GM18861 (cell line): ENCODE measurements at regions not wholly inside any gene's neighbourhood (a gene's known extent, or its start where the extent isn't known, plus 50 kb on each side); places are given as distances from the start of the nearest gene placed in this dataset.
"Not testable (repeated sequence)": the region's sequence is repeated elsewhere in the genome, so short reads cannot be mapped to it uniquely, and the experiment has no call there.

Source experiments
- ATAC-seq: cut with Tn5 transposase; IDR thresholded peaks from one replicate; pipeline ENCODE4 v1.9.1; 2021; ENCODE audit not compliant: unreplicated experiment

GRCh38 chr5:57725658-57726504 is 243.3 kb upstream of the ACTBL2 start:
- ATAC-seq, result no peak

GRCh38 chr5:57724836-57725235 is 242.2 kb upstream of the ACTBL2 start:
- no peak for ATAC-seq

GRCh38 chr5:57721226-57721625 is 238.6 kb upstream of the ACTBL2 start:
- no peak for ATAC-seq

GRCh38 chr5:57720656-57721055 is 238.0 kb upstream of the ACTBL2 start:
- no peak for ATAC-seq

GRCh38 chr5:57719216-57719615 is 236.6 kb upstream of the ACTBL2 start:
- ATAC-seq, result no peak

GRCh38 chr5:57718155-57718554 is 235.5 kb upstream of the ACTBL2 start:
- no peak for ATAC-seq

GRCh38 chr5:57717555-57717954 is 234.9 kb upstream of the ACTBL2 start:
- ATAC-seq, result no peak

GRCh38 chr5:57716661-57717060 is 234.1 kb upstream of the ACTBL2 start:
- no peak for ATAC-seq

- no peak for ATAC-seq
Measured at GRCh38 chr5:57715296-57715695, 232.7 kb upstream of the ACTBL2 start.

- ATAC-seq, result not testable (repeated sequence)
Measured at GRCh38 chr5:57713535-57713934, 230.9 kb upstream of the ACTBL2 start.

- no peak for ATAC-seq
Measured at GRCh38 chr5:57711946-57712345, 229.3 kb upstream of the ACTBL2 start.

GRCh38 chr5:57711471-57711870 is 228.9 kb upstream of the ACTBL2 start:
- no peak for ATAC-seq

GRCh38 chr5:57710126-57710525 is 227.5 kb upstream of the ACTBL2 start:
- ATAC-seq, result no peak

GRCh38 chr5:57705769-57706168 is 223.2 kb upstream of the ACTBL2 start:
- no peak for ATAC-seq

GRCh38 chr5:57703721-57704120 is 221.1 kb upstream of the ACTBL2 start:
- no peak for ATAC-seq

GRCh38 chr5:57700484-57700883 is 217.9 kb upstream of the ACTBL2 start:
- ATAC-seq, result no peak

GRCh38 chr5:57700072-57700471 is 217.5 kb upstream of the ACTBL2 start:
- ATAC-seq, result no peak

GRCh38 chr5:57698802-57699201 is 216.2 kb upstream of the ACTBL2 start:
- no peak for ATAC-seq

GRCh38 chr5:57698086-57698485 is 215.5 kb upstream of the ACTBL2 start:
- ATAC-seq, result no peak

- ATAC-seq, result no peak
Measured at GRCh38 chr5:57696825-57697570, 214.4 kb upstream of the ACTBL2 start.

- ATAC-seq, result no peak
Measured at GRCh38 chr5:57696389-57696769, 213.8 kb upstream of the ACTBL2 start.

GRCh38 chr5:57695706-57696388 is 213.2 kb upstream of the ACTBL2 start:
- no peak for ATAC-seq
